ENCODE measurements at regions not wholly inside any gene's neighbourhood (a gene's known extent, or its start where the extent isn't known, plus 50 kb on each side); places are given as distances from the start of the nearest gene placed in this dataset.

GRCh38 chr4:170674176-170674575 is 584.4 kb upstream of the AADAT start:
- no peak overlapping the region for H3K4me3 Mint-ChIP-seq
- TF ChIP-seq, protein P1, sequence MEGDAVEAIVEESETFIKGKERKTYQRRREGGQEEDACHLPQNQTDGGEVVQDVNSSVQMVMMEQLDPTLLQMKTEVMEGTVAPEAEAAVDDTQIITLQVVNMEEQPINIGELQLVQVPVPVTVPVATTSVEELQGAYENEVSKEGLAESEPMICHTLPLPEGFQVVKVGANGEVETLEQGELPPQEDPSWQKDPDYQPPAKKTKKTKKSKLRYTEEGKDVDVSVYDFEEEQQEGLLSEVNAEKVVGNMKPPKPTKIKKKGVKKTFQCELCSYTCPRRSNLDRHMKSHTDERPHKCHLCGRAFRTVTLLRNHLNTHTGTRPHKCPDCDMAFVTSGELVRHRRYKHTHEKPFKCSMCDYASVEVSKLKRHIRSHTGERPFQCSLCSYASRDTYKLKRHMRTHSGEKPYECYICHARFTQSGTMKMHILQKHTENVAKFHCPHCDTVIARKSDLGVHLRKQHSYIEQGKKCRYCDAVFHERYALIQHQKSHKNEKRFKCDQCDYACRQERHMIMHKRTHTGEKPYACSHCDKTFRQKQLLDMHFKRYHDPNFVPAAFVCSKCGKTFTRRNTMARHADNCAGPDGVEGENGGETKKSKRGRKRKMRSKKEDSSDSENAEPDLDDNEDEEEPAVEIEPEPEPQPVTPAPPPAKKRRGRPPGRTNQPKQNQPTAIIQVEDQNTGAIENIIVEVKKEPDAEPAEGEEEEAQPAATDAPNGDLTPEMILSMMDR (conservative IDR thresholded peaks at IDR 0.05): no peak
- WGBS, 2 experiments (ENCODE audit: insufficient coverage in 1 of 2, insufficient read length in 1 of 2): 100% methylated on average over 1 of the region's 1 CpG; no CpG with 5 or more reads in 1 of the 2 experiments
- no peak overlapping the region for H3K9ac ChIP-seq (ENCODE audit: extremely low read depth, low read length, poor library complexity, severe bottlenecking)
- H3K4me1 Mint-ChIP-seq: peaks cover 28% of the 10 kb centered on the region
- peaks cover 37% of the 10 kb centered on the region for H3K9me3 ChIP-seq (ENCODE audit: control insufficient read depth, low read length)
- H3K27ac ChIP-seq (ENCODE audit: low read depth, low read length): no peak overlapping the region
- no peaks in the 10 kb centered on the region for H3K4me1 ChIP-seq (ENCODE audit: control insufficient read depth, insufficient read depth, low read length)
- peaks cover 31% of the 10 kb centered on the region for H3K36me3 Mint-ChIP-seq (ENCODE audit: low read depth)
- H3K27ac Mint-ChIP-seq: no peak overlapping the region
- no peak for DNase-seq
- no peaks in the 10 kb centered on the region for H3K27me3 Mint-ChIP-seq (ENCODE audit: insufficient read depth)
- H3K36me3 ChIP-seq (ENCODE audit: control insufficient read depth, insufficient read depth, low read length): no peaks in the 10 kb centered on the region
- H3K9me3 Mint-ChIP-seq: peaks cover 17% of the 10 kb centered on the region
- H3K27me3 ChIP-seq (ENCODE audit: control insufficient read depth, insufficient read depth, low read length, poor library complexity, severe bottlenecking): no peaks in the 10 kb centered on the region
- H3K4me3 ChIP-seq (ENCODE audit: low read length): no peak overlapping the region

GRCh38 chr4:170672381-170672965 is 582.7 kb upstream of the AADAT start:
- no peaks in the 10 kb centered on the region for H3K4me1 ChIP-seq (ENCODE audit: control insufficient read depth, insufficient read depth, low read length)
- H3K9me3 ChIP-seq (ENCODE audit: control insufficient read depth, low read length): peaks cover 26% of the 10 kb centered on the region
- H3K4me3 ChIP-seq (ENCODE audit: low read length): no peak overlapping the region
- Mint-ChIP-seq H3K27ac (peak overlapping the region; percentile 2), H3K9me3 (peaks cover 17% of the 10 kb centered on the region), H3K4me3 (no peak overlapping the region), H3K27me3 (ENCODE audit: insufficient read depth) (no peaks in the 10 kb centered on the region), H3K36me3 (ENCODE audit: low read depth) (peaks cover 14% of the 10 kb centered on the region), H3K4me1 (peaks cover 28% of the 10 kb centered on the region)
- no peaks in the 10 kb centered on the region for H3K27me3 ChIP-seq (ENCODE audit: control insufficient read depth, insufficient read depth, low read length, poor library complexity, severe bottlenecking)
- TF ChIP-seq, protein P1 (conservative IDR thresholded peaks at IDR 0.05): no peak
- WGBS, 2 experiments (ENCODE audit: insufficient coverage in 1 of 2, insufficient read length in 1 of 2): 54% methylated on average over 1 of the region's 1 CpG; no CpG with 5 or more reads in 1 of the 2 experiments
- no peak overlapping the region for H3K27ac ChIP-seq (ENCODE audit: low read depth, low read length)
- H3K9ac ChIP-seq (ENCODE audit: extremely low read depth, low read length, poor library complexity, severe bottlenecking): no peak overlapping the region
- no peak for DNase-seq
- H3K36me3 ChIP-seq (ENCODE audit: control insufficient read depth, insufficient read depth, low read length): no peaks in the 10 kb centered on the region

DNA sequence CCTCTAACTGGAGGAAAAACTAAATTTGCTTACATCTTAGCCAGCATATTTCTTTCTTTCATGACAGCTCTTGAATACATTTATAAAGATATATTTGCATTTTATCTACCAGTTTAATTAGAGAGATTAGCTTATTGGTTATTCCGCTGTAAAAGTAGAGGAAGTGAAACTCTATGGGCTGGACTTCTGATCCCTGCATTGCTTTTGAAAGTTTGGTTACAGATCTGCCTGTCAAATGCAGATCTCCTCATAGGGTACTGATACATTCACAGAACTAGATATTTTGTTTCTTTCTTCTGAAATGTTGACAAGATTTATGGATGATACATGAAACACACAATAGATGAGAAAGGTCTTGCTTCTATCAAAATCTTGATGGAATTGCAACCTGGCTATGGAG is 581.4 kb upstream of the AADAT start:
- whole genome bisulfite sequencing, 2 experiments (ENCODE audit: insufficient coverage in 1 of 2, insufficient read length in 1 of 2): 100% methylated on average over 1 of the region's 1 CpG; no CpG with 5 or more reads in 1 of the 2 experiments
- no peak for DNase-seq
- Mint-ChIP-seq H3K4me3 (no peak overlapping the region), H3K4me1 (peaks cover 28% of the 10 kb centered on the region), H3K9me3 (peaks cover 8% of the 10 kb centered on the region), H3K36me3 (ENCODE audit: low read depth) (peaks cover 10% of the 10 kb centered on the region), H3K27me3 (ENCODE audit: insufficient read depth) (no peaks in the 10 kb centered on the region), H3K27ac (no peak overlapping the region)
- no peaks in the 10 kb centered on the region for H3K36me3 ChIP-seq (ENCODE audit: control insufficient read depth, insufficient read depth, low read length)
- H3K4me1 ChIP-seq (ENCODE audit: control insufficient read depth, insufficient read depth, low read length): no peaks in the 10 kb centered on the region
- no peak overlapping the region for H3K9ac ChIP-seq (ENCODE audit: extremely low read depth, low read length, poor library complexity, severe bottlenecking)
- no peak overlapping the region for H3K27ac ChIP-seq (ENCODE audit: low read depth, low read length)
- H3K9me3 ChIP-seq (ENCODE audit: control insufficient read depth, low read length): peaks cover 13% of the 10 kb centered on the region
- no peak overlapping the region for H3K4me3 ChIP-seq (ENCODE audit: low read length)
- H3K27me3 ChIP-seq (ENCODE audit: control insufficient read depth, insufficient read depth, low read length, poor library complexity, severe bottlenecking): no peaks in the 10 kb centered on the region
- TF ChIP-seq, protein P1 (conservative IDR thresholded peaks at IDR 0.05): no peak
